Mesothelial cell of epicardium (in vitro differentiated cells): ENCODE measurements at regions not wholly inside any gene's neighbourhood (a gene's known extent, or its start where the extent isn't known, plus 50 kb on each side); places are given as distances from the start of the nearest gene placed in this dataset.

ENCODE experiments used
- DNase-seq, 2 experiments: peaks; one replicate each; pipeline ENCODE4 v3.0.0; 2021; ENCODE audit warnings: low spot score in 2 of 2; ENCODE audit not compliant: unreplicated experiment in 2 of 2
- H3K27ac Mint-ChIP-seq: 2 replicates; pipeline ENCODE4 v1.8.0; 2021; ENCODE audit warnings: mixed read lengths
- H3K27me3 Mint-ChIP-seq: 2 replicates; pipeline ENCODE4 v1.8.0; 2021; ENCODE audit warnings: low read depth, mixed read lengths
- H3K36me3 Mint-ChIP-seq: 2 replicates; pipeline ENCODE4 v1.8.0; 2021; ENCODE audit warnings: mixed read lengths
- H3K4me1 Mint-ChIP-seq: 2 replicates; pipeline ENCODE4 v1.8.0; 2021; ENCODE audit warnings: mixed read lengths
- H3K4me3 Mint-ChIP-seq: 2 replicates; pipeline ENCODE4 v1.8.0; 2021; ENCODE audit warnings: mild to moderate bottlenecking, moderate library complexity, mixed read lengths
- H3K9me3 Mint-ChIP-seq: 2 replicates; pipeline ENCODE4 v1.8.0; 2021; ENCODE audit warnings: mixed read lengths
- CTCF ChIP-seq: fragments of 200-600 bp; sonication (generic); IDR thresholded peaks from one replicate; pipeline ENCODE4 v1.5.0; 2021; ENCODE audit warnings: antibody characterized with exemption; ENCODE audit not compliant: unreplicated experiment

GRCh38 chr9:129398961-129399633 lies 221.0 kb upstream of the IER5L start:
- no peaks in the 10 kb centered on the region for H3K27me3 Mint-ChIP-seq
- no peak for TF ChIP-seq CTCF
- no peaks in the 10 kb centered on the region for H3K9me3 Mint-ChIP-seq
- peak overlapping the region; percentile 72 for H3K27ac Mint-ChIP-seq
- no peaks in the 10 kb centered on the region for H3K36me3 Mint-ChIP-seq
- no peak overlapping the region for H3K4me3 Mint-ChIP-seq
- H3K4me1 Mint-ChIP-seq = peaks cover 42% of the 10 kb centered on the region
- DNase-seq = no peak

GRCh38 chr9:129398101-129398960 lies 220.3 kb upstream of the IER5L start:
- no peak overlapping the region for H3K27ac Mint-ChIP-seq
- H3K36me3 Mint-ChIP-seq = no peaks in the 10 kb centered on the region
- no peak for TF ChIP-seq CTCF
- no peak for DNase-seq
- no peak overlapping the region for H3K4me3 Mint-ChIP-seq
- H3K4me1 Mint-ChIP-seq = peaks cover 35% of the 10 kb centered on the region
- H3K27me3 Mint-ChIP-seq = no peaks in the 10 kb centered on the region
- H3K9me3 Mint-ChIP-seq = no peaks in the 10 kb centered on the region

- H3K4me1 Mint-ChIP-seq = peaks cover 30% of the 10 kb centered on the region
- H3K9me3 Mint-ChIP-seq = no peaks in the 10 kb centered on the region
- no peak overlapping the region for H3K27ac Mint-ChIP-seq
These were observed 219.3 kb upstream of the IER5L start for GRCh38 chr9:129397335-129397734.

GRCh38 chr9:129396365-129396708 lies 218.3 kb upstream of the IER5L start:
- no peak overlapping the region for H3K27ac Mint-ChIP-seq
- no peak overlapping the region for H3K4me3 Mint-ChIP-seq
- H3K9me3 Mint-ChIP-seq = no peaks in the 10 kb centered on the region
- H3K36me3 Mint-ChIP-seq = no peaks in the 10 kb centered on the region
- DNase-seq = no peak
- H3K27me3 Mint-ChIP-seq = no peaks in the 10 kb centered on the region
- peaks cover 30% of the 10 kb centered on the region for H3K4me1 Mint-ChIP-seq
- TF ChIP-seq CTCF = no peak

More at GRCh38 chr9:129397335-129397734, 219.3 kb upstream of the IER5L start:
- TF ChIP-seq CTCF = no peak
- no peaks in the 10 kb centered on the region for H3K36me3 Mint-ChIP-seq
- no peaks in the 10 kb centered on the region for H3K27me3 Mint-ChIP-seq
- DNase-seq = no peak
- H3K4me3 Mint-ChIP-seq = no peak overlapping the region

GRCh38 chr9:129395633-129396364 lies 217.7 kb upstream of the IER5L start:
- no peak for TF ChIP-seq CTCF
- H3K36me3 Mint-ChIP-seq = no peaks in the 10 kb centered on the region
- H3K4me3 Mint-ChIP-seq = no peak overlapping the region
- no peaks in the 10 kb centered on the region for H3K9me3 Mint-ChIP-seq
- no peak for DNase-seq
- H3K4me1 Mint-ChIP-seq = peaks cover 28% of the 10 kb centered on the region
- H3K27ac Mint-ChIP-seq = no peak overlapping the region
- no peaks in the 10 kb centered on the region for H3K27me3 Mint-ChIP-seq
